Liver (tissue), 8 donors: ENCODE measurements at regions not wholly inside any gene's neighbourhood (a gene's known extent, or its start where the extent isn't known, plus 50 kb on each side); places are given as distances from the start of the nearest gene placed in this dataset.

Experiments used
- DNase-seq: peaks from one replicate; pipeline ENCODE4 v3.0.0-alpha.2; 2017; ENCODE audit warnings: low spot score
- H3K27ac ChIP-seq, 2 donors: one replicate each; pipeline ENCODE4 v1.7.0; 2013; ENCODE audit warnings: inconsistent platforms in 2 of 2, low read length in 2 of 2, control low read depth in 1 of 2, low read depth in 1 of 2, mild to moderate bottlenecking in 1 of 2
- H3K27me3 ChIP-seq, 4 donors: one replicate each; pipeline versions ENCODE4 v1.6.1 to v1.7.0; 2013; ENCODE audit warnings: low read length in 3 of 4, inconsistent platforms in 1 of 4, mild to moderate bottlenecking in 1 of 4, moderate library complexity in 1 of 4; ENCODE audit not compliant: control insufficient read depth in 4 of 4, insufficient read depth in 4 of 4
- H3K36me3 ChIP-seq, 4 donors: one replicate each; pipeline versions ENCODE4 v1.6.1 to v1.7.0; 2013; ENCODE audit warnings: low read length in 3 of 4, mild to moderate bottlenecking in 3 of 4, low read depth in 1 of 4, moderate library complexity in 1 of 4; ENCODE audit not compliant: control insufficient read depth in 4 of 4, insufficient read depth in 3 of 4
- H3K4me1 ChIP-seq, 4 donors: one replicate each; pipeline versions ENCODE4 v1.6.1 to v1.7.0; 2013; ENCODE audit warnings: low read length in 3 of 4, mild to moderate bottlenecking in 3 of 4, moderate library complexity in 1 of 4; ENCODE audit not compliant: control insufficient read depth in 4 of 4, insufficient read depth in 4 of 4
- H3K4me3 ChIP-seq, 3 donors: one replicate each; pipeline versions ENCODE4 v1.6.1 to v1.7.0; 2013; ENCODE audit warnings: low read length in 3 of 3, control low read depth in 1 of 3, low read depth in 1 of 3, mild to moderate bottlenecking in 1 of 3
- H3K9ac ChIP-seq, 2 donors: one replicate each; pipeline ENCODE4 v1.7.0; 2013; ENCODE audit warnings: low read length in 2 of 2, mild to moderate bottlenecking in 2 of 2, moderate library complexity in 2 of 2, control low read depth in 1 of 2, low read depth in 1 of 2
- H3K9me3 ChIP-seq, 4 donors: one replicate each; pipeline versions ENCODE4 v1.6.1 to v1.7.0; 2013; ENCODE audit warnings: low read length in 3 of 4; ENCODE audit not compliant: control insufficient read depth in 4 of 4
- ATF3 ChIP-seq: IDR thresholded peaks from 2 replicates; pipeline ENCODE4 v1.6.1; 2016; ENCODE audit warnings: antibody characterized with exemption
- CTCF ChIP-seq: fragments of 150-350 bp; IDR thresholded peaks from 2 replicates; pipeline ENCODE4 v1.5.1; 2017; ENCODE audit warnings: improper control_type of control experiment, low read depth, low read length; ENCODE audit not compliant: missing input control
- EGR1 ChIP-seq, 2 donors: IDR thresholded peaks; 2 replicates each; pipeline ENCODE4 v1.6.1; 2016 to 2018; ENCODE audit warnings: antibody characterized with exemption in 2 of 2, low read depth in 2 of 2
- FOXA1 ChIP-seq: IDR thresholded peaks from 2 replicates; pipeline ENCODE4 v1.6.1; 2016; ENCODE audit warnings: antibody characterized with exemption
- FOXA2 ChIP-seq: IDR thresholded peaks from 2 replicates; pipeline ENCODE4 v1.6.1; 2016; ENCODE audit warnings: antibody characterized with exemption
- GABPA ChIP-seq, 2 donors: IDR thresholded peaks in 1 of 2; conservative IDR thresholded peaks in 1 of 2; 2 replicates each; pipeline ENCODE4 v1.6.1; 2016; ENCODE audit warnings: antibody characterized with exemption in 2 of 2, mild to moderate bottlenecking in 1 of 2, moderate library complexity in 1 of 2
- HNF4A ChIP-seq, 2 donors: conservative IDR thresholded peaks; 2 replicates each; pipeline ENCODE4 v1.6.1; 2016; ENCODE audit warnings: antibody characterized with exemption in 2 of 2, mild to moderate bottlenecking in 2 of 2
- HNF4G ChIP-seq: IDR thresholded peaks from 2 replicates; pipeline ENCODE4 v1.6.1; 2016; ENCODE audit warnings: antibody characterized with exemption
- JUND ChIP-seq, 2 donors: IDR thresholded peaks; 2 replicates each; pipeline ENCODE4 v1.6.1; 2016; ENCODE audit warnings: antibody characterized with exemption in 2 of 2
- MAX ChIP-seq: IDR thresholded peaks from 2 replicates; pipeline ENCODE4 v1.6.1; 2016; ENCODE audit warnings: antibody characterized with exemption
- NR2F2 ChIP-seq: IDR thresholded peaks from 2 replicates; pipeline ENCODE4 v1.6.1; 2016; ENCODE audit warnings: antibody characterized with exemption
- RAD21 ChIP-seq, 2 donors: IDR thresholded peaks; 2 replicates each; pipeline ENCODE4 v1.6.1; 2016; ENCODE audit warnings: antibody characterized with exemption in 2 of 2, mild to moderate bottlenecking in 2 of 2
- REST ChIP-seq: IDR thresholded peaks from 2 replicates; pipeline ENCODE4 v1.6.1; 2016; ENCODE audit warnings: antibody characterized with exemption, mild to moderate bottlenecking
- RXRA ChIP-seq, 2 donors: IDR thresholded peaks; 2 replicates each; pipeline ENCODE4 v1.6.1; 2017 to 2018; ENCODE audit warnings: antibody characterized with exemption in 2 of 2, mild to moderate bottlenecking in 1 of 2
- SP1 ChIP-seq: IDR thresholded peaks from 2 replicates; pipeline ENCODE4 v1.6.1; 2018; ENCODE audit warnings: antibody characterized with exemption, mild to moderate bottlenecking
- TAF1 ChIP-seq: conservative IDR thresholded peaks from 2 replicates; pipeline ENCODE4 v1.6.1; 2016; ENCODE audit warnings: antibody characterized with exemption, mild to moderate bottlenecking
- YY1 ChIP-seq: IDR thresholded peaks from 2 replicates; pipeline ENCODE4 v1.6.1; 2016; ENCODE audit warnings: antibody characterized with exemption, mild to moderate bottlenecking
- ZBTB33 ChIP-seq: IDR thresholded peaks from 2 replicates; pipeline ENCODE4 v1.6.1; 2016; ENCODE audit warnings: antibody characterized with exemption
- WGBS: extraction: QIAGEN DNeasy Blood & Tissue Kit; methylation state at CpG from one replicate; pipeline ENCODE4 v1.1.7; 2013; 5-methylcytosine and 5-hydroxymethylcytosine counted together
- donor health status: healthy.
- donor health status: healthy.
- donor health status: healthy.
- donor health status: healthy.
- donor health status: healthy.

GRCh38 chr9:3045153-3045552 lies 201.3 kb upstream of the PUM3 start:
- H3K36me3 ChIP-seq, result no peaks in the 10 kb centered on the region
- no peaks in the 10 kb centered on the region for H3K4me1 ChIP-seq
- no peak for DNase-seq
- H3K4me3 ChIP-seq, result no peak overlapping the region
- no peak for TF ChIP-seq EGR1 (IDR thresholded peaks at IDR 0.05; ENCODE audit: low read depth in 2 of 2)
- no peak for TF ChIP-seq RAD21 (IDR thresholded peaks at IDR 0.05)
- no peak for TF ChIP-seq ATF3
- no peaks in the 10 kb centered on the region for H3K27me3 ChIP-seq
- no peak overlapping the region for H3K9ac ChIP-seq
- WGBS, result 78% methylated on average over 1 of the region's 1 CpG
- H3K27ac ChIP-seq, result no peak overlapping the region
- H3K9me3 ChIP-seq, result no peaks in the 10 kb centered on the region

GRCh38 chr9:3043369-3043768 lies 199.5 kb upstream of the PUM3 start:
- DNase-seq, result no peak
- no peaks in the 10 kb centered on the region for H3K27me3 ChIP-seq
- no peaks in the 10 kb centered on the region for H3K4me1 ChIP-seq
- no peak overlapping the region for H3K4me3 ChIP-seq
- H3K9me3 ChIP-seq, result no peaks in the 10 kb centered on the region
- no peak overlapping the region for H3K27ac ChIP-seq
- no peak overlapping the region for H3K9ac ChIP-seq
- WGBS, result 68% methylated on average over 4 of the region's 4 CpGs
- no peak for TF ChIP-seq HNF4A (conservative IDR thresholded peaks at IDR 0.05)
- no peak for TF ChIP-seq RXRA (IDR thresholded peaks at IDR 0.05)
- no peak for TF ChIP-seq CTCF
- no peaks in the 10 kb centered on the region for H3K36me3 ChIP-seq

GRCh38 chr9:3040761-3041160 lies 196.9 kb upstream of the PUM3 start:
- no peak for DNase-seq
- H3K27me3 ChIP-seq, result no peaks in the 10 kb centered on the region
- TF ChIP-seq ATF3 (no peak), MAX (no peak), FOXA1 (no peak), EGR1 (IDR thresholded peaks at IDR 0.05; ENCODE audit: low read depth in 2 of 2) (no peak), FOXA2 (no peak), HNF4G (no peak), SP1 (no peak), TAF1 (no peak), CTCF (no peak), RXRA (IDR thresholded peaks at IDR 0.05) (no peak), GABPA (IDR thresholded peaks at IDR 0.05 in 1 of 2, conservative IDR thresholded peaks at IDR 0.05 in 1 of 2) (no peak), JUND (IDR thresholded peaks at IDR 0.05) (no peak), REST (no peak), NR2F2 (no peak), RAD21 (IDR thresholded peaks at IDR 0.05) (no peak), YY1 (no peak), ZBTB33 (no peak)
- no peaks in the 10 kb centered on the region for H3K4me1 ChIP-seq
- no peaks in the 10 kb centered on the region for H3K36me3 ChIP-seq
- H3K9me3 ChIP-seq, result no peaks in the 10 kb centered on the region
- H3K4me3 ChIP-seq, result no peak overlapping the region
- H3K27ac ChIP-seq, result no peak overlapping the region
- 85% methylated on average over 3 of the region's 3 CpGs for WGBS
- no peak overlapping the region for H3K9ac ChIP-seq
